G401.6 (cell line): ENCODE measurements at regions not wholly inside any gene's neighbourhood (a gene's known extent, or its start where the extent isn't known, plus 50 kb on each side); places are given as distances from the start of the nearest gene placed in this dataset.

Experiments used
- FAIRE-seq: peaks from 2 replicates; lab custom pipeline; 2012; peaks lifted over from hg19 to GRCh38; lab: Jason Lieb, UNC

GRCh38 chr5:57783693-57784092 lies 301.1 kb upstream of the ACTBL2 start:
- no peak for FAIRE-seq

GRCh38 chr5:57780961-57781325 lies 298.3 kb upstream of the ACTBL2 start:
- no peak for FAIRE-seq

- FAIRE-seq: no peak
These were observed 297.8 kb upstream of the ACTBL2 start for GRCh38 chr5:57780306-57780960.

GRCh38 chr5:57779383-57780223 lies 297.0 kb upstream of the ACTBL2 start:
- FAIRE-seq: peak; percentile 45

GRCh38 chr5:57778501-57779091 lies 296.0 kb upstream of the ACTBL2 start:
- no peak for FAIRE-seq

GRCh38 chr5:57777174-57777581 lies 294.6 kb upstream of the ACTBL2 start:
- no peak for FAIRE-seq

- no peak for FAIRE-seq
These were observed 293.4 kb upstream of the ACTBL2 start for GRCh38 chr5:57776035-57776434.

GRCh38 chr5:57774439-57774838 lies 291.8 kb upstream of the ACTBL2 start:
- no peak for FAIRE-seq

- FAIRE-seq: no peak
These were observed 289.9 kb upstream of the ACTBL2 start for GRCh38 chr5:57772512-57772911.

- no peak for FAIRE-seq
These were observed 287.4 kb upstream of the ACTBL2 start for GRCh38 chr5:57770039-57770438.

GRCh38 chr5:57768745-57769144 lies 286.1 kb upstream of the ACTBL2 start:
- FAIRE-seq: no peak

- FAIRE-seq: no peak
These were observed 282.0 kb upstream of the ACTBL2 start for GRCh38 chr5:57764479-57765089.

- FAIRE-seq: no peak
These were observed 278.9 kb upstream of the ACTBL2 start for GRCh38 chr5:57761513-57761912.

GRCh38 chr5:57754616-57755015 lies 272.0 kb upstream of the ACTBL2 start:
- FAIRE-seq: no peak

- FAIRE-seq: no peak
These were observed 270.8 kb upstream of the ACTBL2 start for GRCh38 chr5:57753446-57753845.

GRCh38 chr5:57751710-57752109 lies 269.1 kb upstream of the ACTBL2 start:
- no peak for FAIRE-seq

GRCh38 chr5:57750891-57751290 lies 268.3 kb upstream of the ACTBL2 start:
- FAIRE-seq: no peak

GRCh38 chr5:57750282-57750681 lies 267.7 kb upstream of the ACTBL2 start:
- FAIRE-seq: no peak

- FAIRE-seq: no peak
These were observed 266.8 kb upstream of the ACTBL2 start for GRCh38 chr5:57749396-57749795.

GRCh38 chr5:57745700-57746651 lies 263.4 kb upstream of the ACTBL2 start:
- no peak for FAIRE-seq

- no peak for FAIRE-seq
These were observed 262.4 kb upstream of the ACTBL2 start for GRCh38 chr5:57745029-57745428.

GRCh38 chr5:57741336-57741735 lies 258.7 kb upstream of the ACTBL2 start:
- no peak for FAIRE-seq
